ENCODE measurements at regions not wholly inside any gene's neighbourhood (a gene's known extent, or its start where the extent isn't known, plus 50 kb on each side); places are given as distances from the start of the nearest gene placed in this dataset.

DNA sequence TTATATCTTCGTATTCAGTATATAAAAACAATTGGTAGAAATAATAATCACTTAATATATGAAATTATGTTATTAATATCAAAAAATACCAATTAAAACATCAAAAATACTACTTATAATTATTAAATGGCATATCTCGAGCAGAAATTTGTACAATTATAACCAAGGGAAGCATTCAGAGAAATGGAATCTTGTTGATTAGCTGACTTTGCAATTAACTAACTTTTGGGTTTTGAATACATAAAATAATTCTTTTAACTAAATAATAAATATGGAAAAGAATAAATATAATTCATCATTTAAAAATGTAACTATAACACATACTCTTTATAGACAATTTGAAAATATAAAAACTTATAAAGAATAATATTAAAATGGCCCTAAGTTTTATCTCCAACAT lies 160.2 kb upstream of the LRRN1 start:
- peaks cover 6% of the 10 kb centered on the region for H3K4me1 Mint-ChIP-seq (ENCODE audit: insufficient read depth, unreplicated experiment)
- H3K27me3 Mint-ChIP-seq (ENCODE audit: insufficient read depth, unreplicated experiment): no peaks in the 10 kb centered on the region
- ChIA-PET POLR2A (no interaction called here), CTCF (interaction anchor here (0.6 kb wide), 1 partner anchor 636 kb away, joined by 3 read pairs; no protein-coding TSS in a partner anchor)
- H3K27ac Mint-ChIP-seq (ENCODE audit: low read depth, unreplicated experiment): no peak overlapping the region
- no peak for TF ChIP-seq CTCF (IDR thresholded peaks at IDR 0.05; ENCODE audit: unreplicated experiment)
- intact Hi-C loops (cut with micrococcal nuclease): no loop called here
- no peaks in the 10 kb centered on the region for H3K36me3 Mint-ChIP-seq (ENCODE audit: insufficient read depth, unreplicated experiment)
- no peak for DNase-seq (ENCODE audit: unreplicated experiment)
- H3K9me3 Mint-ChIP-seq (ENCODE audit: unreplicated experiment): no peaks in the 10 kb centered on the region
- BruUV-seq (replicated peaks): no TSS peak
- H3K4me3 Mint-ChIP-seq (ENCODE audit: unreplicated experiment): no peak overlapping the region

DNA sequence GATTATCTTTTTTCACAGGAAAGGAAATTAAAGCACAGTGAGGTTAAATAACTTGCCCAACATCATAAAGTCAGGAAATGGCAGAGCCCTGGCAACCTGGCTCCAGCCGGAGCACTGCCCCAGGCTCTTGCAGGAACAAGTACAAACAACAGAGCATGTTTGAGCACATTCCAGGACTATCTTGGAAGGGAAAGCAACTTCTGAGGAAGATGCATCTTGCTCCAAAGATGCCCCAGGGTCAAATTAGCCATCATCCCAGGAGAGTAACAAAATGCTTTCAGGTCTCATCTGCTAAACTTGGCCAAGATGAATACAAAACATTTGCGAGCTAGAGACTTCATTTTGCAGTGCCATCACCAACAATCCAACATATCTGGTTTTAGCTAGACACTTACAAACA lies 162.4 kb upstream of the LRRN1 start:
- H3K36me3 Mint-ChIP-seq (ENCODE audit: insufficient read depth, unreplicated experiment): no peaks in the 10 kb centered on the region
- CTCF ChIA-PET: no interaction called here
- TF ChIP-seq CTCF (IDR thresholded peaks at IDR 0.05; ENCODE audit: unreplicated experiment): no peak
- DNase-seq (ENCODE audit: unreplicated experiment): peak; percentile 91
- BruUV-seq (replicated peaks): no TSS peak
- H3K27me3 Mint-ChIP-seq (ENCODE audit: insufficient read depth, unreplicated experiment): no peaks in the 10 kb centered on the region
- H3K4me3 Mint-ChIP-seq (ENCODE audit: unreplicated experiment): no peak overlapping the region
- peaks cover 6% of the 10 kb centered on the region for H3K4me1 Mint-ChIP-seq (ENCODE audit: insufficient read depth, unreplicated experiment)
- intact Hi-C loops (cut with micrococcal nuclease): no loop called here
- no peaks in the 10 kb centered on the region for H3K9me3 Mint-ChIP-seq (ENCODE audit: unreplicated experiment)
- H3K27ac Mint-ChIP-seq (ENCODE audit: low read depth, unreplicated experiment): peak overlapping the region; percentile 36
- POLR2A ChIA-PET: no interaction called here

DNA sequence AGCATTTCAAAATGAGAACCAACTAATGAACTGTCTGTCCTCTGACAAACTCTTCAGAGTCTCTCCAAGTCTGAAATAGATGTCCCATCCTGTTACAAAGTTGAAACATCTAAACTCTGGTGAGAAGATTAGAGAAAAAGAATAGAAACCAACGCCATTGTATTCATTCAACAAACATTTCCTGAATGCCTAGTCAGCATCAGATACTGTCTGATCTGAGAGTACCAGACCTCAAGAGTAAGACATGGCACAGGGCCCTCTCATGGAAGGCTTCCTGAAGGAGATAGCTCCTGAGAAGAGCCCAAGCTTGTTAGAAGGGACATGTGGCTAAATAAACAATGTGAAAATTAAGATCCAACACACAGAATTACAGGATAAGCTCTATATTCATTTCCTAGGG lies 164.1 kb upstream of the LRRN1 start:
- Mint-ChIP-seq H3K9me3 (ENCODE audit: unreplicated experiment) (no peaks in the 10 kb centered on the region), H3K27me3 (ENCODE audit: insufficient read depth, unreplicated experiment) (no peaks in the 10 kb centered on the region), H3K27ac (ENCODE audit: low read depth, unreplicated experiment) (no peak overlapping the region), H3K4me1 (ENCODE audit: insufficient read depth, unreplicated experiment) (peaks cover 14% of the 10 kb centered on the region), H3K4me3 (ENCODE audit: unreplicated experiment) (no peak overlapping the region), H3K36me3 (ENCODE audit: insufficient read depth, unreplicated experiment) (no peaks in the 10 kb centered on the region)
- no peak for TF ChIP-seq CTCF (IDR thresholded peaks at IDR 0.05; ENCODE audit: unreplicated experiment)
- CTCF ChIA-PET: interaction anchor here (0.6 kb wide), 1 partner anchor 180 kb away, joined by 3 read pairs; no protein-coding TSS in a partner anchor
- POLR2A ChIA-PET: no interaction called here
- no TSS peak for BruUV-seq (replicated peaks)
- no peak for DNase-seq (ENCODE audit: unreplicated experiment)
- intact Hi-C loops (cut with micrococcal nuclease): no loop called here

DNA sequence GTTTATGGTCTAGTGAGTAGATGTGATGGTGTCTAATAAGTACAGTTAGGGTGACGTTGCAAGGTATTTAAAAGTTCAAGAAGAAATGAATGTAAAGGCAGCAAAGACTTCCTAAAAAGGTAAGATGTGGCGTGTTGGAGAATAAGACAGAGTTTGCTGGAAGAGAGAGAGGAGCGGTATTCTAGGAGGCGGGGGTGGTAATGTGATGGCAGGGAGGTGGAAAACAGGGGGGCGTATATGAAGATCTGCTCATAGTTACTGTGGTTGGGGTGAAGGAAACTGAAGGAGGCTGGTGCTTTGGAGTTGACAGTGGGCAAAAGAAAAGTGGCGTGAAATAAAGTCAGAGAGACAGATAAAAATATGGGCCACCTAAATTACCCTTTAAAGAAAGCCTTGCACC lies 164.9 kb upstream of the LRRN1 start:
- no peaks in the 10 kb centered on the region for H3K27me3 Mint-ChIP-seq (ENCODE audit: insufficient read depth, unreplicated experiment)
- no peak for DNase-seq (ENCODE audit: unreplicated experiment)
- BruUV-seq (replicated peaks): no TSS peak
- peaks cover 20% of the 10 kb centered on the region for H3K4me1 Mint-ChIP-seq (ENCODE audit: insufficient read depth, unreplicated experiment)
- H3K9me3 Mint-ChIP-seq (ENCODE audit: unreplicated experiment): no peaks in the 10 kb centered on the region
- ChIA-PET CTCF (no interaction called here), POLR2A (no interaction called here)
- no peak for TF ChIP-seq CTCF (IDR thresholded peaks at IDR 0.05; ENCODE audit: unreplicated experiment)
- H3K27ac Mint-ChIP-seq (ENCODE audit: low read depth, unreplicated experiment): no peak overlapping the region
- H3K36me3 Mint-ChIP-seq (ENCODE audit: insufficient read depth, unreplicated experiment): no peaks in the 10 kb centered on the region
- intact Hi-C loops (cut with micrococcal nuclease): no loop called here
- H3K4me3 Mint-ChIP-seq (ENCODE audit: unreplicated experiment): no peak overlapping the region
